ENCODE measurements at regions not wholly inside any gene's neighbourhood (a gene's known extent, or its start where the extent isn't known, plus 50 kb on each side); places are given as distances from the start of the nearest gene placed in this dataset.

DNA sequence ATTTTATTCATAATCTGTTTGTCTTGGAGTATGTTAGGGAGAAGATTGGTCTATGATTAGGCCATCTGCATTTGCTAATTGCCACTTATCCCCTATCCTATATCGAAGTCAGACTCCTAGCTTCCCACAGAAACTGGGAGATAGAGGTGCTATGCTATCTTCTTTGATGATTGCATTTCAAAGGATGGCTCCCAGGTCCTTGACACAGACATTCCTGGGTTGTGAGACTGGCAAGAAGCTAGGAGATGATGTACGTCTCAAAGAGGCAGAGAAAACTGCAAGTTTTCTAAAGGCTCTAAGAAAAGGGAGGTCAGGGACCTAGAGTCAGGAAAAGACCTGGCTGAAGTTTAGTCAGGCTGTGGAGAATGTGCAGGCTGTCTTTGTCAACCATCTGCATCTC, 1251.9 kb downstream of the PCDH17 start:
- H3K27me3 Mint-ChIP-seq (ENCODE audit: unreplicated experiment) = no peaks in the 10 kb centered on the region
- no peaks in the 10 kb centered on the region for H3K9me3 Mint-ChIP-seq (ENCODE audit: unreplicated experiment)
- H3K27ac Mint-ChIP-seq (ENCODE audit: unreplicated experiment) = no peak overlapping the region
- H3K4me1 Mint-ChIP-seq (ENCODE audit: unreplicated experiment) = peaks cover 3% of the 10 kb centered on the region
- no peak for DNase-seq (ENCODE audit: low spot score)
- TF ChIP-seq, protein P1, sequence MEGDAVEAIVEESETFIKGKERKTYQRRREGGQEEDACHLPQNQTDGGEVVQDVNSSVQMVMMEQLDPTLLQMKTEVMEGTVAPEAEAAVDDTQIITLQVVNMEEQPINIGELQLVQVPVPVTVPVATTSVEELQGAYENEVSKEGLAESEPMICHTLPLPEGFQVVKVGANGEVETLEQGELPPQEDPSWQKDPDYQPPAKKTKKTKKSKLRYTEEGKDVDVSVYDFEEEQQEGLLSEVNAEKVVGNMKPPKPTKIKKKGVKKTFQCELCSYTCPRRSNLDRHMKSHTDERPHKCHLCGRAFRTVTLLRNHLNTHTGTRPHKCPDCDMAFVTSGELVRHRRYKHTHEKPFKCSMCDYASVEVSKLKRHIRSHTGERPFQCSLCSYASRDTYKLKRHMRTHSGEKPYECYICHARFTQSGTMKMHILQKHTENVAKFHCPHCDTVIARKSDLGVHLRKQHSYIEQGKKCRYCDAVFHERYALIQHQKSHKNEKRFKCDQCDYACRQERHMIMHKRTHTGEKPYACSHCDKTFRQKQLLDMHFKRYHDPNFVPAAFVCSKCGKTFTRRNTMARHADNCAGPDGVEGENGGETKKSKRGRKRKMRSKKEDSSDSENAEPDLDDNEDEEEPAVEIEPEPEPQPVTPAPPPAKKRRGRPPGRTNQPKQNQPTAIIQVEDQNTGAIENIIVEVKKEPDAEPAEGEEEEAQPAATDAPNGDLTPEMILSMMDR (IDR thresholded peaks at IDR 0.05; ENCODE audit: unreplicated experiment) = no peak
- H3K36me3 Mint-ChIP-seq (ENCODE audit: low read depth, unreplicated experiment) = no peaks in the 10 kb centered on the region
- no peak overlapping the region for H3K4me3 Mint-ChIP-seq (ENCODE audit: unreplicated experiment)

DNA sequence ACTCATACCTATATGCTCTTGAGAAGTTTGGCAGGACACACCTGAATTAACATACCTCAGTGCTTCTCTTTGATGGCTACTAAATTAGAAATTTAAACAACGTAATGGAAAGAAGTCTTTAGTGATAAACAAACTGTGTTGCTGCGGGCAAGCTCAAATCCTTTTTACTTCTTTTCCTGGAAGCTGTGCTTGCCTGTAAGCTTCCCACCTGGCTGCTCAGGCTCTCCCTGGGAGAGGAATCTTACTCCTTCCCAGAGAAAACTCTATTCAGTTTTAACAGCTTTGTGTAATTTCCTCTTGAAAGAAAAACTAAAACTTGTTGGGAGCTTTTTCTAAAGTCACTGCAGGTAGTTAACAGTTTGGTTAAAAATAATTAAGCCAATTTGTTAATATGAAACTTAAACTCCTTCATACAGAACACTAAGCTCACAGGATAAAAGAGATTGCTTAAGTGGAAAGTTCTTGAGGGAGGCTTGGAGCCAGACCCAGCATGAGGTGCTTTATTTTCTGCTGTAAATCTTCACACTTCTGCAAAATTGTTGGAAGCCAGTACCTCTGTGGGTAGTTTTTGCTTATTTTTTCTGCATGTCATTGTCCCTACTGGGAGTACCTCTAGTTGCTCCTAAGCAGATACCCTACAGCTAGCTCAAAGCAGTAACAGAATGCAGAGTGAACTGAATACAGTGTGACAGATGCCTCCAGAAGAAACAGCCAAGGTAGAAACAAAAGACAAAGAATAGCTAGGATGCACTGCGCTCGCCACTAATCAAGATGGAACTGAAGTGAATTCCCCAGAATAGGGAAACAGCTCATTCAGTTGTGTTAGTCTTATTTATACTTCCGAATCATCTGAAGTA, 1253.0 kb downstream of the PCDH17 start:
- no peaks in the 10 kb centered on the region for H3K9me3 Mint-ChIP-seq (ENCODE audit: unreplicated experiment)
- no peak overlapping the region for H3K4me3 Mint-ChIP-seq (ENCODE audit: unreplicated experiment)
- H3K27ac Mint-ChIP-seq (ENCODE audit: unreplicated experiment) = no peak overlapping the region
- peaks cover 3% of the 10 kb centered on the region for H3K4me1 Mint-ChIP-seq (ENCODE audit: unreplicated experiment)
- DNase-seq (ENCODE audit: low spot score) = no peak
- TF ChIP-seq, protein P1 (IDR thresholded peaks at IDR 0.05; ENCODE audit: unreplicated experiment) = no peak
- H3K27me3 Mint-ChIP-seq (ENCODE audit: unreplicated experiment) = no peaks in the 10 kb centered on the region
- H3K36me3 Mint-ChIP-seq (ENCODE audit: low read depth, unreplicated experiment) = no peaks in the 10 kb centered on the region

DNA sequence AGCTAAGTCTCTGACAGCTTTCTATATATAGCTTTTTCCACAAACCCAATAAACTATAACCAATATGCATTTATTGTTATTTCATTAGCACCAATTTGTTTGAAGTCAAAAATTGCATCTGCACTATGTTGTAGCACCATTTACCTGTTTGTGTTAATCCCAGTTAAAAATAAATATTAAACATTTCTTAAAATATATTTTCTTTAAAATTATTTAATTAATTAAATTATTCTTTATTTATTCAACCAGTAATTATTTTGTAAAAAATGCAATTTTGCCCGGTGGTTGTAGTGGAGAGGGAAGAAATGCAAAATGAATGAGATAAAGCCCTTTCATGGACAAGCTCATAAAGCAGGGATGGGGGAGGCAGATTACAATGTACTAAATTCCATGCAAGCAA, 1257.9 kb downstream of the PCDH17 start:
- H3K27me3 Mint-ChIP-seq (ENCODE audit: unreplicated experiment) = no peaks in the 10 kb centered on the region
- DNase-seq (ENCODE audit: low spot score) = no peak
- no peak overlapping the region for H3K27ac Mint-ChIP-seq (ENCODE audit: unreplicated experiment)
- no peaks in the 10 kb centered on the region for H3K9me3 Mint-ChIP-seq (ENCODE audit: unreplicated experiment)
- TF ChIP-seq, protein P1 (IDR thresholded peaks at IDR 0.05; ENCODE audit: unreplicated experiment) = no peak
- H3K36me3 Mint-ChIP-seq (ENCODE audit: low read depth, unreplicated experiment) = no peaks in the 10 kb centered on the region
- H3K4me1 Mint-ChIP-seq (ENCODE audit: unreplicated experiment) = no peaks in the 10 kb centered on the region
- H3K4me3 Mint-ChIP-seq (ENCODE audit: unreplicated experiment) = no peak overlapping the region

DNA sequence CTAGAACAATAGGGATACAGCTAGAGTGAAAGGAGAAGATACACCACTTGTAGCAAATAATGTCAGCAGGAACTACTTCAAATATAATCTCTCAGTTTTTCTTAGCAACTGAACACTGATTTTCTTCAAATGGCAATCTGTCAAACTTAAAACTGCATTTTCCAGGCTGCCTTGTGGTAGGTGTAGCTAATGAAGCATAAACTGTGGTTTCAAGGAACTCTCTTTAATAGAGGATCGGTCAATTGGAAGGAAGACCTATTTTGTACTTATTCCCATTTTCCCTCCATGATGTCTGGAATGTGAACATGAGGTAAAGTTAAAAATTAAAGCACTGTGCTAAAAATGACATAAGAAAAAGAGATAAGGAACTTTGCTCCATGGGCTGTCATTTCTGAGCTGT, 1261.9 kb downstream of the PCDH17 start:
- H3K27me3 Mint-ChIP-seq (ENCODE audit: unreplicated experiment) = no peaks in the 10 kb centered on the region
- H3K36me3 Mint-ChIP-seq (ENCODE audit: low read depth, unreplicated experiment) = no peaks in the 10 kb centered on the region
- no peak overlapping the region for H3K4me3 Mint-ChIP-seq (ENCODE audit: unreplicated experiment)
- H3K27ac Mint-ChIP-seq (ENCODE audit: unreplicated experiment) = no peak overlapping the region
- TF ChIP-seq, protein P1 (IDR thresholded peaks at IDR 0.05; ENCODE audit: unreplicated experiment) = no peak
- DNase-seq (ENCODE audit: low spot score) = no peak
- no peaks in the 10 kb centered on the region for H3K9me3 Mint-ChIP-seq (ENCODE audit: unreplicated experiment)
- H3K4me1 Mint-ChIP-seq (ENCODE audit: unreplicated experiment) = no peaks in the 10 kb centered on the region

DNA sequence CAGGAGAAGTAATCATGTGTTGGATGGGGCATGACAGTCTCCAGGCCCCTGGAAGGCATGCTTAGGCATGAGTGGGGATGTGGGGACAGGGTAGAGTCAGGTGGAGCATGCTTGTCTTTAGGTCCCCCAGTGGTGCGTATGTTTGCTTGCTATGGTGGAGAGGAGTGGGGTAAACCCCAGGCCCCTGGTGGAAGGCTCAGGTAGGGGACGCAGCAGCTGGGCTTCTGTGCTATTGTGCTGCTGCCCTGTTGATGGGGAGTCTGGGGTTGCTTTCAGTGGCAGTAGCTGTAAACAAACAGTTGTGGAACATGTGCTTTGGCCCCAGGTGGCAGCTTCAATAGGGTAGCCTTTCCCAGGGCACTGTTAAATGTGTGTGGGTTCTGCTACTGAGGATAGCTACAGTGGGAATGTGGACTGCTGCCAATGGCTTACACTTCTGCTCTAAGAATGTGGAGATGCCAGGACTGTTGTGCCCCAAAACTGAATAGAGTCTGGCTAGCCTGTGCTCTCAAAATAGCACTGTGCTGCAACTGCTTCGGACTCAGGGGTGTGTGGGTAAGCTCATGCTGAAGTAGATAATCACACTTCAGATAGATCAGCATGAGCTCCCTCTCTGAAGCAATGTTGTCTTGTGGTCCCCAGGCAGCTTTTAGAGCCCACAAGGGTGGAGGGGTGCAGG, 1257.3 kb downstream of the DIAPH3 start:
- no peaks in the 10 kb centered on the region for H3K36me3 Mint-ChIP-seq (ENCODE audit: low read depth, unreplicated experiment)
- no peaks in the 10 kb centered on the region for H3K27me3 Mint-ChIP-seq (ENCODE audit: unreplicated experiment)
- H3K4me3 Mint-ChIP-seq (ENCODE audit: unreplicated experiment) = no peak overlapping the region
- H3K9me3 Mint-ChIP-seq (ENCODE audit: unreplicated experiment) = no peaks in the 10 kb centered on the region
- H3K4me1 Mint-ChIP-seq (ENCODE audit: unreplicated experiment) = no peaks in the 10 kb centered on the region
- H3K27ac Mint-ChIP-seq (ENCODE audit: unreplicated experiment) = no peak overlapping the region
- DNase-seq (ENCODE audit: low spot score) = no peak
- TF ChIP-seq, protein P1 (IDR thresholded peaks at IDR 0.05; ENCODE audit: unreplicated experiment) = no peak

All from endothelial cell (in vitro differentiated cells).